ENCODE measurements at regions not wholly inside any gene's neighbourhood (a gene's known extent, or its start where the extent isn't known, plus 50 kb on each side); places are given as distances from the start of the nearest gene placed in this dataset.

DNA sequence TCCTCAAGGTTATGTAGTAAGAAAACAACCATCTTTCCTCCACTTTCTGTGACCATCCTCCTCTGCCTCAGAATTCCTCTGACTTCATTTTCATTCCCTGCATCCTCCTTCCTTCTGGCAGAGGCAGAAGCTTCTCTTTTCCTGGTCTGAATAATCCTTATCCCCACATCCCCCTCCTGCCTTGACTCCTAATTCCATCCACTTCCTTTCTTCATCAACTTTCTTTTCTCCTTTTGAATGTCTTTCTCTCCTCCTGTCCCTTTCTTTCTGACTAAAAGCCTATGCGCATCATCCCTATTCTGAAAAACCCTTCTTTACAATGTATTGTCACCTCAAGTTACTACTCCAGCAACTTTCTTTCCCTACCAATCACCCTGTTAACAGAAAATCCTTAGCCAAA lies 79.0 kb downstream of the CDO1 start:
- H4K5ac ChIP-seq (ENCODE audit: insufficient read length, low read depth, low read length), result no peak overlapping the region
- H3K27ac ChIP-seq (ENCODE audit: insufficient read length, low read depth, low read length), result peak overlapping the region; percentile 32
- no peaks in the 10 kb centered on the region for H3K27me3 ChIP-seq (ENCODE audit: insufficient read depth, low read length)
- no peak overlapping the region for H3K4me2 ChIP-seq (ENCODE audit: insufficient read depth, insufficient read length, low read length)
- Mint-ChIP-seq H3K4me3 (peak overlapping the region in 1 of 2 experiments; percentile 16; a peak in 3 of 5 replicates), H3K36me3 (ENCODE audit: insufficient read depth in 1 of 3, low read depth in 3 of 3) (peaks cover 0 to 19% (median 4%) of the 10 kb centered on the region in 3 experiments; a peak in 4 of 7 replicates), H3K27ac (peak overlapping the region; percentile 4 to 96 (median 74); a peak in 6 of 7 replicates), H3K9me3 (peaks cover 3 to 6% of the 10 kb centered on the region in 2 experiments; a peak in 4 of 5 replicates), H3K4me1 (peaks cover 54% of the 10 kb centered on the region in 2 experiments), H3K27me3 (ENCODE audit: low read depth) (no peaks in the 10 kb centered on the region)
- DNase-seq, result no peak
- no peak overlapping the region for H2BK12ac ChIP-seq (ENCODE audit: insufficient read length, low read depth, low read length)
- H3K79me2 ChIP-seq (ENCODE audit: insufficient read depth, low read length), result no peaks in the 10 kb centered on the region
- H3K18ac ChIP-seq (ENCODE audit: insufficient read length, low read depth, low read length), result no peak overlapping the region
- H3K9me3 ChIP-seq (ENCODE audit: control insufficient read depth, low read depth, low read length), result no peaks in the 10 kb centered on the region
- TF ChIP-seq, protein P1, sequence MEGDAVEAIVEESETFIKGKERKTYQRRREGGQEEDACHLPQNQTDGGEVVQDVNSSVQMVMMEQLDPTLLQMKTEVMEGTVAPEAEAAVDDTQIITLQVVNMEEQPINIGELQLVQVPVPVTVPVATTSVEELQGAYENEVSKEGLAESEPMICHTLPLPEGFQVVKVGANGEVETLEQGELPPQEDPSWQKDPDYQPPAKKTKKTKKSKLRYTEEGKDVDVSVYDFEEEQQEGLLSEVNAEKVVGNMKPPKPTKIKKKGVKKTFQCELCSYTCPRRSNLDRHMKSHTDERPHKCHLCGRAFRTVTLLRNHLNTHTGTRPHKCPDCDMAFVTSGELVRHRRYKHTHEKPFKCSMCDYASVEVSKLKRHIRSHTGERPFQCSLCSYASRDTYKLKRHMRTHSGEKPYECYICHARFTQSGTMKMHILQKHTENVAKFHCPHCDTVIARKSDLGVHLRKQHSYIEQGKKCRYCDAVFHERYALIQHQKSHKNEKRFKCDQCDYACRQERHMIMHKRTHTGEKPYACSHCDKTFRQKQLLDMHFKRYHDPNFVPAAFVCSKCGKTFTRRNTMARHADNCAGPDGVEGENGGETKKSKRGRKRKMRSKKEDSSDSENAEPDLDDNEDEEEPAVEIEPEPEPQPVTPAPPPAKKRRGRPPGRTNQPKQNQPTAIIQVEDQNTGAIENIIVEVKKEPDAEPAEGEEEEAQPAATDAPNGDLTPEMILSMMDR (conservative IDR thresholded peaks at IDR 0.05), result no peak
- no peak overlapping the region for H2BK120ac ChIP-seq (ENCODE audit: low read depth, low read length, poor library complexity, severe bottlenecking)
- H3K79me1 ChIP-seq (ENCODE audit: insufficient read depth, low read depth, low read length, poor library complexity, severe bottlenecking), result no peaks in the 10 kb centered on the region
- H4K8ac ChIP-seq (replicated peaks; ENCODE audit: insufficient read length, low read depth, low read length), result no peak overlapping the region
- H4K20me1 ChIP-seq (ENCODE audit: control insufficient read depth, insufficient read depth, insufficient read length), result no peaks in the 10 kb centered on the region
- no peak overlapping the region for H3K4ac ChIP-seq (ENCODE audit: low read depth, low read length)
- no peak overlapping the region for H3T11ph ChIP-seq (ENCODE audit: low read length)
- H2BK5ac ChIP-seq (ENCODE audit: insufficient read length, low read length), result no peak overlapping the region
- no peak overlapping the region for H3K9ac ChIP-seq (ENCODE audit: extremely low read depth, insufficient read length, low read length)
- peaks cover 14% of the 10 kb centered on the region; the same call in 1 of the 2 replicates for H3K4me1 ChIP-seq (ENCODE audit: insufficient read depth, low read length)
- no peak overlapping the region for H2AFZ ChIP-seq (ENCODE audit: low read length)
- H2AK5ac ChIP-seq (ENCODE audit: insufficient read length, low read length), result no peak overlapping the region
- H3K14ac ChIP-seq (ENCODE audit: insufficient read depth, low read length), result no peak overlapping the region
- no peak overlapping the region for H2BK20ac ChIP-seq (ENCODE audit: low read depth, low read length, poor library complexity, severe bottlenecking)
- H3K56ac ChIP-seq (ENCODE audit: insufficient read length, low read depth, low read length), result no peak overlapping the region
- no peaks in the 10 kb centered on the region for H3K23me2 ChIP-seq (ENCODE audit: insufficient read length, low read depth, low read length, poor library complexity, severe bottlenecking)
- H4K91ac ChIP-seq (ENCODE audit: insufficient read length, low read depth, low read length), result no peak overlapping the region
- WGBS (ENCODE audit: extremely low coverage, insufficient read length, low lambda C conversion rate), result 100% methylated on average over 1 of the region's 1 CpG
- no peak overlapping the region for H3K23ac ChIP-seq (ENCODE audit: insufficient read length, low read depth, low read length)
- no peak overlapping the region for H2BK15ac ChIP-seq (ENCODE audit: low read depth, low read length)

Data from H9 (cell line).